Stomach (tissue), 4 donors: ENCODE measurements at regions not wholly inside any gene's neighbourhood (a gene's known extent, or its start where the extent isn't known, plus 50 kb on each side); places are given as distances from the start of the nearest gene placed in this dataset.

Source experiments
- CTCF ChIP-seq, 7 experiments: fragments of 450-650 bp in 4 of 7; fragments of 200-600 bp in 3 of 7; sonication (generic) in 3 of 7; IDR thresholded peaks; one replicate each; pipeline ENCODE4 v1.5.1; 2016 to 2019; ENCODE audit warnings: antibody characterized with exemption in 7 of 7, control low read depth in 2 of 7, mild to moderate bottlenecking in 1 of 7
- POLR2A ChIP-seq, 4 donors: fragments of 450-650 bp; IDR thresholded peaks; one replicate each; pipeline ENCODE4 v1.6.1; 2016; ENCODE audit warnings: antibody characterized with exemption in 4 of 4, control low read depth in 2 of 4, mild to moderate bottlenecking in 1 of 4, moderate library complexity in 1 of 4

DNA sequence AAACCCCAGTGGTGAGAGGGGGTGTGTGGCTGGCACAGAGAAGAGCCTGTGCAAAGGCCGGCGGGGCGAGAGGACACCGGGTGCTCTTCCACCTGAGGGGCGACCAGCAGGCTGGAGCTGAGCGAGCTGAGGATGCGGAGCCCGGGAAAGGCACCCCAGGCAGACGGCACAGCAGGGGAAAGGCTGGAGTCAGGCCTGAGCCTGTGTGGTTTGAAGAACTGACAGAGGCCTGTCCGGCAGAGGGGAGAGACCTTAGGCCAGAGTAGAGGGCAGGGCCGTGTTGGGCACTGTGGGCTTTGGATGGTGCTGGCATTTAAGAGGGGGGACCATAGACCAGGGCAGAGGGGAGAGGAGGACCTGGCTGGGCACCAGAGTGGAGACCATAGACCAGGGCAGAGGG is 149.8 kb downstream of the RTP5 start:
- TF ChIP-seq CTCF (IDR thresholded peaks at IDR 0.05) (no peak), POLR2A (IDR thresholded peaks at IDR 0.05) (no peak)
